GM19025 (cell line): ENCODE measurements at regions not wholly inside any gene's neighbourhood (a gene's known extent, or its start where the extent isn't known, plus 50 kb on each side); places are given as distances from the start of the nearest gene placed in this dataset.
"Not testable (repeated sequence)": the region's sequence is repeated elsewhere in the genome, so short reads cannot be mapped to it uniquely, and the experiment has no call there.

ENCODE experiments used
- ATAC-seq: cut with Tn5 transposase; IDR thresholded peaks from one replicate; pipeline ENCODE4 v1.9.1; 2021; ENCODE audit warnings: mild to moderate bottlenecking, low read depth, moderate library complexity; ENCODE audit not compliant: unreplicated experiment

GRCh38 chr4:129829373-129829772, 733.4 kb downstream of the C4orf33 start:
- ATAC-seq, result no peak

- ATAC-seq, result no peak
Measured at GRCh38 chr4:129839687-129840086, 743.7 kb downstream of the C4orf33 start.

GRCh38 chr4:129842096-129842495, 746.1 kb downstream of the C4orf33 start:
- ATAC-seq, result no peak

GRCh38 chr4:129852434-129852833, 756.5 kb downstream of the C4orf33 start:
- no peak for ATAC-seq

- not testable (repeated sequence) for ATAC-seq
Measured at GRCh38 chr4:129853685-129854467, 757.9 kb downstream of the C4orf33 start.

GRCh38 chr4:129862461-129862860, 766.5 kb downstream of the C4orf33 start:
- no peak for ATAC-seq

- no peak for ATAC-seq
Measured at GRCh38 chr4:129863206-129863605, 767.3 kb downstream of the C4orf33 start.

GRCh38 chr4:129883996-129884395, 788.0 kb downstream of the C4orf33 start:
- no peak for ATAC-seq

- ATAC-seq, result no peak
Measured at GRCh38 chr4:129897111-129897510, 801.2 kb downstream of the C4orf33 start.

GRCh38 chr4:129899849-129900248, 803.9 kb downstream of the C4orf33 start:
- no peak for ATAC-seq

- ATAC-seq, result no peak
Measured at GRCh38 chr4:129900430-129900953, 804.5 kb downstream of the C4orf33 start.

GRCh38 chr4:129901205-129901604, 805.3 kb downstream of the C4orf33 start:
- no peak for ATAC-seq

- no peak for ATAC-seq
Measured at GRCh38 chr4:129903861-129904260, 807.9 kb downstream of the C4orf33 start.

GRCh38 chr4:129905256-129905655, 809.3 kb downstream of the C4orf33 start:
- no peak for ATAC-seq

- ATAC-seq, result no peak
Measured at GRCh38 chr4:129908117-129908516, 812.2 kb downstream of the C4orf33 start.

GRCh38 chr4:129916991-129917390, 821.0 kb downstream of the C4orf33 start:
- ATAC-seq, result no peak

- no peak for ATAC-seq
Measured at GRCh38 chr4:129917651-129918050, 821.7 kb downstream of the C4orf33 start.

GRCh38 chr4:129926936-129927335, 831.0 kb downstream of the C4orf33 start:
- ATAC-seq, result no peak

GRCh38 chr4:129929052-129929451, 833.1 kb downstream of the C4orf33 start:
- ATAC-seq, result no peak

- no peak for ATAC-seq
Measured at GRCh38 chr4:129929984-129930383, 834.0 kb downstream of the C4orf33 start.

- ATAC-seq, result no peak
Measured at GRCh38 chr4:129950217-129950616, 854.3 kb downstream of the C4orf33 start.

- ATAC-seq, result no peak
Measured at GRCh38 chr4:129966175-129966574, 870.2 kb downstream of the C4orf33 start.
